ENCODE measurements at regions not wholly inside any gene's neighbourhood (a gene's known extent, or its start where the extent isn't known, plus 50 kb on each side); places are given as distances from the start of the nearest gene placed in this dataset.

- no peak overlapping the region for H3K4me2 ChIP-seq
- no peak for DNase-seq (ENCODE audit: low read depth in 1 of 2, low spot score in 1 of 2)
- no peaks in the 10 kb centered on the region for H3K9me3 ChIP-seq
- ATAC-seq: no peak
- ChIA-PET CTCF (no interaction called here), POLR2A (no interaction called here)
- FAIRE-seq: no peak
- TF ChIP-seq MAZ (IDR thresholded peaks at IDR 0.05; ENCODE audit: borderline replicate concordance, low read depth, low read length) (no peak), EP300 (IDR thresholded peaks at IDR 0.05) (no peak), HOXB13 (CRISPR knock-in tag; IDR thresholded peaks at IDR 0.05; ENCODE audit: low read depth) (no peak)
- 7% methylated on average over 3 of the region's 3 CpGs for WGBS (ENCODE audit: missing lambda C conversion rate)
- H3K27ac ChIP-seq: no peak overlapping the region
- no peak overlapping the region for H3K4me3 ChIP-seq
- no peaks in the 10 kb centered on the region for H3K4me1 ChIP-seq
These were observed 348.5 kb downstream of the CXCL12 start for GRCh38 chr10:44036425-44036824.

- TF ChIP-seq TP53 (CRISPR knock-in tag; IDR thresholded peaks at IDR 0.05): no peak
- TF ChIP-seq E2F6 (IDR thresholded peaks at IDR 0.05; ENCODE audit: borderline replicate concordance, low read depth): no peak
- TF ChIP-seq MAX (IDR thresholded peaks at IDR 0.05): no peak
- no peak for TF ChIP-seq NR3C1 (IDR thresholded peaks at IDR 0.05)
- no peak for TF ChIP-seq EHF (CRISPR knock-in tag; IDR thresholded peaks at IDR 0.05)
- no peak for TF ChIP-seq HOXB5 (CRISPR knock-in tag; IDR thresholded peaks at IDR 0.05)
- no peak for TF ChIP-seq KDM5A (IDR thresholded peaks at IDR 0.05)
- no peak for TF ChIP-seq HDAC2 (IDR thresholded peaks at IDR 0.05)
- TF ChIP-seq PBX3 (IDR thresholded peaks at IDR 0.05): no peak
- TF ChIP-seq ZC3H11A (IDR thresholded peaks at IDR 0.05): no peak
- no peak for TF ChIP-seq SREBF2 (IDR thresholded peaks at IDR 0.05)
- no peak for TF ChIP-seq HEYL (CRISPR knock-in tag; IDR thresholded peaks at IDR 0.05)
- FAIRE-seq (no peak), DNase-seq (ENCODE audit: low read depth in 1 of 2, low spot score in 1 of 2) (no peak), ATAC-seq (no peak)
- POLR2A ChIA-PET: no interaction called here
- Histone ChIP-seq H3K27ac (no peak overlapping the region), H3K4me2 (no peak overlapping the region), H3K9me3 (no peaks in the 10 kb centered on the region), H3K4me3 (no peak overlapping the region), H3K4me1 (no peaks in the 10 kb centered on the region)
- 12% methylated on average over 8 of the region's 8 CpGs for WGBS (ENCODE audit: missing lambda C conversion rate)
- CTCF ChIA-PET: no interaction called here
These were observed 349.3 kb downstream of the CXCL12 start for GRCh38 chr10:44035474-44036197.

- FAIRE-seq (no peak), DNase-seq (ENCODE audit: low read depth in 1 of 2, low spot score in 1 of 2) (no peak), ATAC-seq (no peak)
- ChIA-PET POLR2A (no interaction called here), CTCF (no interaction called here)
- TF ChIP-seq ESRRA (IDR thresholded peaks at IDR 0.05; ENCODE audit: borderline replicate concordance, low read length) (no peak), CBX8 (IDR thresholded peaks at IDR 0.05) (no peak), HEYL (CRISPR knock-in tag; IDR thresholded peaks at IDR 0.05) (no peak), HOXB13 (CRISPR knock-in tag; IDR thresholded peaks at IDR 0.05; ENCODE audit: low read depth) (no peak), TFCP2L1 (CRISPR knock-in tag; IDR thresholded peaks at IDR 0.05) (no peak), ZC3H11A (IDR thresholded peaks at IDR 0.05) (no peak), RFX5 (IDR thresholded peaks at IDR 0.05) (no peak), POLR2A (IDR thresholded peaks at IDR 0.05; ENCODE audit: low read length) (no peak), REST (IDR thresholded peaks at IDR 0.05) (no peak)
- Histone ChIP-seq H3K9me3 (no peaks in the 10 kb centered on the region), H3K27ac (no peak overlapping the region), H3K4me1 (no peaks in the 10 kb centered on the region), H3K4me2 (no peak overlapping the region), H3K4me3 (no peak overlapping the region)
- WGBS (ENCODE audit: missing lambda C conversion rate): 25% methylated on average over 1 of the region's 1 CpG
These were observed 350.0 kb downstream of the CXCL12 start for GRCh38 chr10:44034946-44035345.
